ENCODE measurements at regions not wholly inside any gene's neighbourhood (a gene's known extent, or its start where the extent isn't known, plus 50 kb on each side); places are given as distances from the start of the nearest gene placed in this dataset.

DNA sequence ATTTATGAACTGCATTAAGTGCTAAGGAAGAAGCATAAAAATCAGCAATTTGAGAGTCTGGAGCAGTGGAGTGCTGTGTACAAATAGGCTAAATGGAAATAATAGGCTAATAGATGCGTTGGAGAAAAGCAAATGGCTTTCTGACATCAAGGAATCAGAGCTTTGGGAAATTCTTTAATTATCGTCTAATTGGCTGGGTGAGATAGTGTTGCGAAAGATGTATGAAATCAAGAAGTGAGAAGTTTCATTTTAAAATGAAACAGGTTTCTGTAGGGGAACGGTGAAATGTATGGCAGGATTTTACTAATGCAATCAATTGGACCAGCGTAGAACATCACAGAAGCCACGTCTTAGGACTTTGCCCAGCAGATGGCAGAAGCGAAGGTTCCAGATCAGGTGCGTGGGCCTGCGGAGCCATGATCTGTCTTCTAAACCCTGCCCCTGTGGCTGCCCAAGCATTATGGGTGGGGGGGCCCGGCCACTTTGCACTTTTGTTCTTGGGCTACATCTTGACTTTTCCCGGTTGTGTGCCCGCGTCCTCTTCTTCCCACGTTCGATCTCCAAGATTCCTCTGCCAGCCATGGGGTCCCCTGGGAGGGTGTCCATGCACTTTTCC, 118.5 kb upstream of the SHISA3 start:
- TF ChIP-seq, protein P1, sequence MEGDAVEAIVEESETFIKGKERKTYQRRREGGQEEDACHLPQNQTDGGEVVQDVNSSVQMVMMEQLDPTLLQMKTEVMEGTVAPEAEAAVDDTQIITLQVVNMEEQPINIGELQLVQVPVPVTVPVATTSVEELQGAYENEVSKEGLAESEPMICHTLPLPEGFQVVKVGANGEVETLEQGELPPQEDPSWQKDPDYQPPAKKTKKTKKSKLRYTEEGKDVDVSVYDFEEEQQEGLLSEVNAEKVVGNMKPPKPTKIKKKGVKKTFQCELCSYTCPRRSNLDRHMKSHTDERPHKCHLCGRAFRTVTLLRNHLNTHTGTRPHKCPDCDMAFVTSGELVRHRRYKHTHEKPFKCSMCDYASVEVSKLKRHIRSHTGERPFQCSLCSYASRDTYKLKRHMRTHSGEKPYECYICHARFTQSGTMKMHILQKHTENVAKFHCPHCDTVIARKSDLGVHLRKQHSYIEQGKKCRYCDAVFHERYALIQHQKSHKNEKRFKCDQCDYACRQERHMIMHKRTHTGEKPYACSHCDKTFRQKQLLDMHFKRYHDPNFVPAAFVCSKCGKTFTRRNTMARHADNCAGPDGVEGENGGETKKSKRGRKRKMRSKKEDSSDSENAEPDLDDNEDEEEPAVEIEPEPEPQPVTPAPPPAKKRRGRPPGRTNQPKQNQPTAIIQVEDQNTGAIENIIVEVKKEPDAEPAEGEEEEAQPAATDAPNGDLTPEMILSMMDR (IDR thresholded peaks at IDR 0.05), result no peak
- no peak for TF ChIP-seq ZFX (IDR thresholded peaks at IDR 0.05; ENCODE audit: borderline replicate concordance)

Measured in 22Rv1 (cell line).